Posterior vena cava (tissue), 2 donors: ENCODE measurements at regions not wholly inside any gene's neighbourhood (a gene's known extent, or its start where the extent isn't known, plus 50 kb on each side); places are given as distances from the start of the nearest gene placed in this dataset.

ENCODE experiments used
- DNase-seq: peaks from one replicate; pipeline ENCODE4 v3.0.0-alpha.2; 2020; ENCODE audit warnings: low spot score
- intact Hi-C, 2 donors: fragments of 100-400 bp; cut with DNase I; formaldehyde crosslinking; loops; one replicate each; pipeline versions ENCODE4 v1.14.1 to v1.14.2; 2022 to 2023
- donor health status: DM: yes; HTN: yes; CAD: no.
- donor health status: DM: yes; HTN: yes; CAD: no.

GRCh38 chrX:149199734-149200133 is 305.4 kb downstream of the IDS start:
- no peak for DNase-seq
- intact Hi-C loops, result no loop called here

- intact Hi-C loops, result no loop called here
- DNase-seq, result no peak
Observed at GRCh38 chrX:149198980-149199732, 305.9 kb downstream of the IDS start.

DNA sequence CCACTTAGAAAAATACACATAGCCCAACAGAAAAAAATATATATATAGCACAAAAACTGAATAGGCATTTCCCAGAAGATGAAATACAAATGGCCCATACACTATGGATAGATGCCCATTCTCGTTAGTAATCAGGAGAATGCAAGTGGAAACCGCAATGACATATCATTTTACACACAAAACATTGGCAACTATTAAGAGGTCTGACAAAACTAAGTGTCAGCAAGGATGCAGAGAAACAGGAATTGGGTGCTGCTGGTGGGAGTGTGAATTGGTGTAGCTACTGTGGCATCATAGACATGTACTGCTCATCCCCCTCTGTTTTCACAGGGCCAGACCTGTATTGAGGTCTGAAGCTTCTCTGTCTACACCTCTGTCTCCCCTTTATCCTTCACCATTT is 320.0 kb downstream of the IDS start:
- intact Hi-C loops, result no loop called here
- DNase-seq, result no peak

DNA sequence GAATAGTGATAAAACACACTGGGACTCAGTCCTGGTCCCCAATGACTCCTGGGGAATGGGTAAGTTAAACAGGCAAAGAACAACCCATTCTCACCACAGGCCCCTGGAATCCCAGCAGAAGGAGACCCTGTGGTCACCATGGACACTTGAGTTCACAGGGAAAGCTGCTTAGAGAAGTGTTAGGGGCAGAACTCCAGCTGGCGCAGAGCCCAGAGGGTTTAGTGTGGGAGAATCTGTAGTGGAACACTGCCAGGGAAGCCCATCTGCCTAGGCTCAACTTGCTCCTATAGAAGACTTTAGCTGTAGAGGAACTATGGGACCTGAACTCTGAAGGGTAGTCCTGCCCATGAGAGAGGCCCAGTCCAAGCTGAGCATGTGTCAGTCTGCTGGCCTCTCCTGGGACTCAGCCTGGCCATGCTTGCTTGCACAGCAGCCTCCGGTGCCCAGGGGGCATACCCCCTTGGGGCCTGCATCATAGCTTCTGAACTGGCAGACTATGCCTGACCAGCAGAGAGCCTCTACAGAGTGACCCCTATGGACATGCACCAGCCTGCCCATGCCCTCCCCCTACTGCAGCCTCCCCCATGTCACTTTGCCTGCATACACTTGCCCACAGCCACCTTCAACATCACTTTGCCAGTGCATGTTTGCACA is 343.5 kb downstream of the IDS start:
- no peak for DNase-seq
- intact Hi-C loops, result no loop called here

DNA sequence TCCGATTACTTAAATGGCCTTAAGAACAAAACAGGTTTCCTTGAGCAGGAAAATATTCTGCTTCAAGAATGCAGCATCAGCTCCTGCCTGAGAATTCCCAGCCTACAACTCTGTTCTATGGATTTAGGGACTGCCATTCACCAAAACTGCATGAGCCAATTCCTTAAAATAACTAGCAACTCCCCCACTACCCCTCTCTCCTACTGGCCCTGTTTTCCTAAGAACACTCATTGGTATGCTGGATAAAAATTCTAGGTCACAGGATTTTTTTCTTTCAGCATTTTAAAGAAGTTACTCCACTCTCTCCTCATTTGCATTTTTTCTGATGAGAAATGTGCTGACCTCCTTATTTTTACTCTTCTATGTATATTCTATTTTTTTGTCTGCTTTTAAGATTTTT is 347.1 kb downstream of the IDS start:
- intact Hi-C loops, result no loop called here
- DNase-seq, result no peak

GRCh38 chrX:149152941-149153340 is 352.2 kb downstream of the IDS start:
- intact Hi-C loops, result no loop called here
- no peak for DNase-seq

GRCh38 chrX:149151805-149152757 is 353.0 kb downstream of the IDS start:
- intact Hi-C loops, result no loop called here
- no peak for DNase-seq

- intact Hi-C loops, result no loop called here
- DNase-seq, result no peak
Observed at GRCh38 chrX:149145845-149146285, 359.2 kb downstream of the IDS start.

GRCh38 chrX:149131774-149132173 is 373.3 kb downstream of the IDS start:
- intact Hi-C loops, result no loop called here
- no peak for DNase-seq

GRCh38 chrX:149129767-149130166 is 375.3 kb downstream of the IDS start:
- intact Hi-C loops, result no loop called here
- no peak for DNase-seq

GRCh38 chrX:149124526-149125108 is 380.5 kb downstream of the IDS start:
- intact Hi-C loops, result no loop called here
- DNase-seq, result no peak

DNA sequence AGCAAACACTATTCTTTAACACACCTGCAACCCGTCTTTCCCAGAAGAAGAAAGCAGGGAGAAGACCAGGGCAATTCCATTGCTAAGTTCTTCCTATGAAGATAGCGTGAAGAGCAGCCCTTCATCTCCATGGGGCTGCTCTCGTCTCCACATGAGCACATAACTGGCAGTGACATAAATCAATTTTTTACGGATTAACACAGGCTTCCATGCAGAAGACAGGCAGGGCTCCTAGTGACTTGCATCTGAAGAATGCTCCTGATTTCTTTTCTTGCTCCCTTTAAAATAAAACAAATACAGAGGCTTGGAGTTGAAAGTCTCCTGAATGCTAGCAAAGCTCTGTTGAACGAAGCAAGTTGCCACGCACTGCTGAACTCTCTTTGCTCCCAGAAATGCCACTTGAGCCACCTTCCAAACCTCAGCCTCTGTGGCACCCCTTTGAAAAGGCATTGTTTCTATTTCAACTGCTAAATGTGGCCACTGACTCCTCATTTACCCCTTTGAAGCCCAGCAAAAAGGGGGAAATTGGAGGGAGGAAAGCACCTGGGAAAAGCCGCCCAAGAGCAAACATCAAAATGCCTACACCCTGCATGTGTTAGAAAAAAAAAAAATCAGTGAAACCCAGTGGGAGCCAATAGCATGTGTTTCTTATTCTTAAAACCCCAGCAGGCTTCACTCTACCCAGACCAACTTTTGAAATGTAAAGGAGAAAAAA is 383.7 kb downstream of the IDS start:
- DNase-seq, result no peak
- intact Hi-C loops, result no loop called here

GRCh38 chrX:149120459-149120858 is 384.6 kb downstream of the IDS start:
- no peak for DNase-seq
- intact Hi-C loops, result no loop called here

DNA sequence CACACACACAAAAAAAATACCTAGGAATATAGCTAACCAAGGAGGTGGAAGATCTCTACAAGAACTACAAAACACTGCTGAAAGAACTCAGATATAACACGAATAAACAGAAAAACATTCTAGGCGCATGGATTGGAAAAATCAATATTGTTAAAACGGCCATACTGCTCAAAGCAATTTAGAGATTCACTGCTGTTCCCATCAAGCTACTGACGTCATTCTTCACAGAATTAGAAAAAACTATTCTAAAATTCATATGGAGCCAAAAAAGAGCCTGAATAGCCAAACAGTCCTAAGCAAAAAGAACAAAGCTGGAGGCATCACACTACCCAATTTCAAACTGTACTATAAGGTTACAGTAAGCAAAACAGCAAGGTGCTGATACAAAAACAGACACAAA is 390.2 kb downstream of the IDS start:
- no peak for DNase-seq
- intact Hi-C loops, result loop anchor here in 1 of 2 donors (10.0 kb wide), 1 partner anchor 1820 kb away; no protein-coding TSS in a partner anchor

- intact Hi-C loops, result loop anchor here in 1 of 2 donors (10.0 kb wide), 1 partner anchor 1819 kb away; no protein-coding TSS in a partner anchor
- no peak for DNase-seq
Observed at GRCh38 chrX:149114001-149114400, 391.1 kb downstream of the IDS start.

- no peak for DNase-seq
- intact Hi-C loops, result no loop called here
Observed at GRCh38 chrX:149097786-149098185, 407.3 kb downstream of the IDS start.

GRCh38 chrX:149092179-149092578 is 412.9 kb downstream of the IDS start:
- DNase-seq, result no peak
- intact Hi-C loops, result no loop called here

GRCh38 chrX:149079805-149080406 is 425.2 kb downstream of the IDS start:
- no peak for DNase-seq
- intact Hi-C loops, result no loop called here

DNA sequence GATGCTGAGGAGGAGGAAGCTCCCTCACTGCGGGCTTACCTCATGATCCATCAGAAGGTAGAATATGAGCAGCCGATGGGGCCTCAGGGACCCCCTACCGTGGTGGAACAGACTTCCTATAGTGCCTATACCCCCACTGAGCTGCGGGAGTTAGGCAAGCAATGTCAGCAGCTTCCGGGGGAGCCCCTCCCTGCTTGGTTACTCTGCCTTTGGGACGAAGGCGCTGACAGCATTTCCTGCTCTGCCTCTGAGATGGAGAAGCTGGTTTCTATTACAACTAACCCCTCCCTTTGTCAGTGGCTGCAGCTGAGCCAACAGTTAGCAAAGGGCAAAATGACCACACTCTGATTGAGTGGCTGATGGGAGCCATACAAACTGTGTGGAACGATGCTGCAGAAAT is 430.7 kb downstream of the IDS start:
- DNase-seq, result no peak

More for the DNA sequence above, 430.7 kb downstream of the IDS start:
- intact Hi-C loops, result no loop called here
